H1 (cell line): ENCODE measurements at regions not wholly inside any gene's neighbourhood (a gene's known extent, or its start where the extent isn't known, plus 50 kb on each side); places are given as distances from the start of the nearest gene placed in this dataset.

Experiments
- CHD2 ChIP-seq: IDR thresholded peaks from 2 replicates; pipeline ENCODE4 v1.6.1; 2012; ENCODE audit warnings: low read length, improper control_type of control experiment
- EZH2 ChIP-seq: fragments of 200-600 bp; sonication (generic); IDR thresholded peaks from 2 replicates; pipeline ENCODE4 v1.7.1; 2012; ENCODE audit warnings: low read depth, mild to moderate bottlenecking, moderate library complexity, low read length, inconsistent platforms; ENCODE audit not compliant: severe bottlenecking
- GABPA ChIP-seq: IDR thresholded peaks from 2 replicates; pipeline ENCODE4 v1.6.1; 2011; ENCODE audit warnings: mild to moderate bottlenecking, low read length, moderate library complexity, borderline replicate concordance; ENCODE audit not compliant: insufficient read depth
- GTF2F1 ChIP-seq: IDR thresholded peaks from 2 replicates; pipeline ENCODE4 v1.6.1; 2012; ENCODE audit warnings: low read depth, low read length, improper control_type of control experiment, borderline replicate concordance
- HDAC6 ChIP-seq: IDR thresholded peaks from one replicate; pipeline ENCODE4 v1.7.1; 2012; ENCODE audit warnings: low read depth, mild to moderate bottlenecking, inconsistent platforms, low read length, moderate library complexity
- JUND ChIP-seq: IDR thresholded peaks from 2 replicates; pipeline ENCODE4 v1.6.1; 2011; ENCODE audit warnings: mild to moderate bottlenecking, improper control_type of control experiment, low read length
- SIN3A ChIP-seq, 2 experiments: IDR thresholded peaks in 1 of 2; conservative IDR thresholded peaks in 1 of 2; 2 replicates each; pipeline ENCODE4 v1.6.1; 2011 to 2012; ENCODE audit warnings: low read length in 2 of 2, improper control_type of control experiment in 1 of 2, low read depth in 1 of 2, mild to moderate bottlenecking in 1 of 2
- TAF7 ChIP-seq: optimal IDR thresholded peaks from 2 replicates; pipeline ENCODE3; 2011; ENCODE audit warnings: low read depth, mild to moderate bottlenecking, inconsistent platforms, low read length, moderate library complexity, borderline replicate concordance
- TF ChIP-seq, protein P1 (sequence below): fragments of 300-600 bp; sonication (generic); IDR thresholded peaks from 2 replicates; pipeline ENCODE4 v1.7.1; 2012; ENCODE audit warnings: low read length, moderate library complexity, mild to moderate bottlenecking, inconsistent platforms; ENCODE audit not compliant: insufficient replicate concordance
- TF ChIP-seq, protein P2 (sequence below): IDR thresholded peaks from 2 replicates; pipeline ENCODE4 v1.6.1; 2011; ENCODE audit warnings: low read length, improper control_type of control experiment

DNA sequence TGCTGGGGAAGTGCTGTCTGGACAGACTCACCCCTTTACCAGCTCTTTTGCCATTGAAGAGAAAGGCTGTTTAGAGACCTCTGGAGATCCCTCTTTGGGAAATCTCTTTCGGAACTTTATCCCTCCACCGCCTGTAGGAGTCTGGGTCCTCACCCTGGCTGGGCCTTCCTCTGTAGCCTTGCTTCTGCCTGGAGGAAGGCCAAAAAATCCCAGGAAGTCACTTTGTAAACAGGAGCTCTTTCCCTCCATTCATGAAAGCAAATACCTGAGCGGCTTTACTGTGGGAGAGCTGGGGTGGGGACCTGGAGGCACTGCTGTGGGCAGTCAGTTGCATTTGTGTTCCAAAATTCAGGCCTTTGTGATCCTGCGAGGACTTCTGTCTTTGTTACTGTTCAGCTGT lies 126.2 kb downstream of the KLF6 start (continued):
- TF ChIP-seq, protein P1, sequence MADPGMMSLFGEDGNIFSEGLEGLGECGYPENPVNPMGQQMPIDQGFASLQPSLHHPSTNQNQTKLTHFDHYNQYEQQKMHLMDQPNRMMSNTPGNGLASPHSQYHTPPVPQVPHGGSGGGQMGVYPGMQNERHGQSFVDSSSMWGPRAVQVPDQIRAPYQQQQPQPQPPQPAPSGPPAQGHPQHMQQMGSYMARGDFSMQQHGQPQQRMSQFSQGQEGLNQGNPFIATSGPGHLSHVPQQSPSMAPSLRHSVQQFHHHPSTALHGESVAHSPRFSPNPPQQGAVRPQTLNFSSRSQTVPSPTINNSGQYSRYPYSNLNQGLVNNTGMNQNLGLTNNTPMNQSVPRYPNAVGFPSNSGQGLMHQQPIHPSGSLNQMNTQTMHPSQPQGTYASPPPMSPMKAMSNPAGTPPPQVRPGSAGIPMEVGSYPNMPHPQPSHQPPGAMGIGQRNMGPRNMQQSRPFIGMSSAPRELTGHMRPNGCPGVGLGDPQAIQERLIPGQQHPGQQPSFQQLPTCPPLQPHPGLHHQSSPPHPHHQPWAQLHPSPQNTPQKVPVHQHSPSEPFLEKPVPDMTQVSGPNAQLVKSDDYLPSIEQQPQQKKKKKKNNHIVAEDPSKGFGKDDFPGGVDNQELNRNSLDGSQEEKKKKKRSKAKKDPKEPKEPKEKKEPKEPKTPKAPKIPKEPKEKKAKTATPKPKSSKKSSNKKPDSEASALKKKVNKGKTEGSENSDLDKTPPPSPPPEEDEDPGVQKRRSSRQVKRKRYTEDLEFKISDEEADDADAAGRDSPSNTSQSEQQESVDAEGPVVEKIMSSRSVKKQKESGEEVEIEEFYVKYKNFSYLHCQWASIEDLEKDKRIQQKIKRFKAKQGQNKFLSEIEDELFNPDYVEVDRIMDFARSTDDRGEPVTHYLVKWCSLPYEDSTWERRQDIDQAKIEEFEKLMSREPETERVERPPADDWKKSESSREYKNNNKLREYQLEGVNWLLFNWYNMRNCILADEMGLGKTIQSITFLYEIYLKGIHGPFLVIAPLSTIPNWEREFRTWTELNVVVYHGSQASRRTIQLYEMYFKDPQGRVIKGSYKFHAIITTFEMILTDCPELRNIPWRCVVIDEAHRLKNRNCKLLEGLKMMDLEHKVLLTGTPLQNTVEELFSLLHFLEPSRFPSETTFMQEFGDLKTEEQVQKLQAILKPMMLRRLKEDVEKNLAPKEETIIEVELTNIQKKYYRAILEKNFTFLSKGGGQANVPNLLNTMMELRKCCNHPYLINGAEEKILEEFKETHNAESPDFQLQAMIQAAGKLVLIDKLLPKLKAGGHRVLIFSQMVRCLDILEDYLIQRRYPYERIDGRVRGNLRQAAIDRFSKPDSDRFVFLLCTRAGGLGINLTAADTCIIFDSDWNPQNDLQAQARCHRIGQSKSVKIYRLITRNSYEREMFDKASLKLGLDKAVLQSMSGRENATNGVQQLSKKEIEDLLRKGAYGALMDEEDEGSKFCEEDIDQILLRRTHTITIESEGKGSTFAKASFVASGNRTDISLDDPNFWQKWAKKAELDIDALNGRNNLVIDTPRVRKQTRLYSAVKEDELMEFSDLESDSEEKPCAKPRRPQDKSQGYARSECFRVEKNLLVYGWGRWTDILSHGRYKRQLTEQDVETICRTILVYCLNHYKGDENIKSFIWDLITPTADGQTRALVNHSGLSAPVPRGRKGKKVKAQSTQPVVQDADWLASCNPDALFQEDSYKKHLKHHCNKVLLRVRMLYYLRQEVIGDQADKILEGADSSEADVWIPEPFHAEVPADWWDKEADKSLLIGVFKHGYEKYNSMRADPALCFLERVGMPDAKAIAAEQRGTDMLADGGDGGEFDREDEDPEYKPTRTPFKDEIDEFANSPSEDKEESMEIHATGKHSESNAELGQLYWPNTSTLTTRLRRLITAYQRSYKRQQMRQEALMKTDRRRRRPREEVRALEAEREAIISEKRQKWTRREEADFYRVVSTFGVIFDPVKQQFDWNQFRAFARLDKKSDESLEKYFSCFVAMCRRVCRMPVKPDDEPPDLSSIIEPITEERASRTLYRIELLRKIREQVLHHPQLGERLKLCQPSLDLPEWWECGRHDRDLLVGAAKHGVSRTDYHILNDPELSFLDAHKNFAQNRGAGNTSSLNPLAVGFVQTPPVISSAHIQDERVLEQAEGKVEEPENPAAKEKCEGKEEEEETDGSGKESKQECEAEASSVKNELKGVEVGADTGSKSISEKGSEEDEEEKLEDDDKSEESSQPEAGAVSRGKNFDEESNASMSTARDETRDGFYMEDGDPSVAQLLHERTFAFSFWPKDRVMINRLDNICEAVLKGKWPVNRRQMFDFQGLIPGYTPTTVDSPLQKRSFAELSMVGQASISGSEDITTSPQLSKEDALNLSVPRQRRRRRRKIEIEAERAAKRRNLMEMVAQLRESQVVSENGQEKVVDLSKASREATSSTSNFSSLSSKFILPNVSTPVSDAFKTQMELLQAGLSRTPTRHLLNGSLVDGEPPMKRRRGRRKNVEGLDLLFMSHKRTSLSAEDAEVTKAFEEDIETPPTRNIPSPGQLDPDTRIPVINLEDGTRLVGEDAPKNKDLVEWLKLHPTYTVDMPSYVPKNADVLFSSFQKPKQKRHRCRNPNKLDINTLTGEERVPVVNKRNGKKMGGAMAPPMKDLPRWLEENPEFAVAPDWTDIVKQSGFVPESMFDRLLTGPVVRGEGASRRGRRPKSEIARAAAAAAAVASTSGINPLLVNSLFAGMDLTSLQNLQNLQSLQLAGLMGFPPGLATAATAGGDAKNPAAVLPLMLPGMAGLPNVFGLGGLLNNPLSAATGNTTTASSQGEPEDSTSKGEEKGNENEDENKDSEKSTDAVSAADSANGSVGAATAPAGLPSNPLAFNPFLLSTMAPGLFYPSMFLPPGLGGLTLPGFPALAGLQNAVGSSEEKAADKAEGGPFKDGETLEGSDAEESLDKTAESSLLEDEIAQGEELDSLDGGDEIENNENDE, result no peak
- TF ChIP-seq TAF7 (no peak), EZH2 (no peak), JUND (no peak), HDAC6 (no peak), SIN3A (conservative IDR thresholded peaks at IDR 0.05 in 1 of 2, IDR thresholded peaks at IDR 0.05 in 1 of 2; ENCODE audit: low read depth in 1 of 2, low read length in 2 of 2) (no peak), CHD2 (no peak), GTF2F1 (no peak), GABPA (no peak)
- TF ChIP-seq, protein P2, sequence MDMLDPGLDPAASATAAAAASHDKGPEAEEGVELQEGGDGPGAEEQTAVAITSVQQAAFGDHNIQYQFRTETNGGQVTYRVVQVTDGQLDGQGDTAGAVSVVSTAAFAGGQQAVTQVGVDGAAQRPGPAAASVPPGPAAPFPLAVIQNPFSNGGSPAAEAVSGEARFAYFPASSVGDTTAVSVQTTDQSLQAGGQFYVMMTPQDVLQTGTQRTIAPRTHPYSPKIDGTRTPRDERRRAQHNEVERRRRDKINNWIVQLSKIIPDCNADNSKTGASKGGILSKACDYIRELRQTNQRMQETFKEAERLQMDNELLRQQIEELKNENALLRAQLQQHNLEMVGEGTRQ, result no peak
